ENCODE measurements at regions not wholly inside any gene's neighbourhood (a gene's known extent, or its start where the extent isn't known, plus 50 kb on each side); places are given as distances from the start of the nearest gene placed in this dataset.

- TF ChIP-seq NFRKB (IDR thresholded peaks at IDR 0.05): no peak
- TF ChIP-seq FOXA1 (IDR thresholded peaks at IDR 0.05): no peak
- TF ChIP-seq SP1 (IDR thresholded peaks at IDR 0.05): no peak
- no peak for TF ChIP-seq L3MBTL2 (conservative IDR thresholded peaks at IDR 0.05)
- TF ChIP-seq SUZ12 (IDR thresholded peaks at IDR 0.05): no peak
- no peak for TF ChIP-seq HDGF (IDR thresholded peaks at IDR 0.05; ENCODE audit: borderline replicate concordance)
- no peak for TF ChIP-seq ZNF384 (IDR thresholded peaks at IDR 0.05)
- TF ChIP-seq BHLHE40 (IDR thresholded peaks at IDR 0.05; ENCODE audit: borderline replicate concordance): no peak
These were observed 206.8 kb downstream of the SMARCA1 start for GRCh38 chrX:129316461-129316860.

All from HEK293T (cell line).